ENCODE measurements at regions not wholly inside any gene's neighbourhood (a gene's known extent, or its start where the extent isn't known, plus 50 kb on each side); places are given as distances from the start of the nearest gene placed in this dataset.
"Not testable (repeated sequence)": the region's sequence is repeated elsewhere in the genome, so short reads cannot be mapped to it uniquely, and the experiment has no call there.

DNA sequence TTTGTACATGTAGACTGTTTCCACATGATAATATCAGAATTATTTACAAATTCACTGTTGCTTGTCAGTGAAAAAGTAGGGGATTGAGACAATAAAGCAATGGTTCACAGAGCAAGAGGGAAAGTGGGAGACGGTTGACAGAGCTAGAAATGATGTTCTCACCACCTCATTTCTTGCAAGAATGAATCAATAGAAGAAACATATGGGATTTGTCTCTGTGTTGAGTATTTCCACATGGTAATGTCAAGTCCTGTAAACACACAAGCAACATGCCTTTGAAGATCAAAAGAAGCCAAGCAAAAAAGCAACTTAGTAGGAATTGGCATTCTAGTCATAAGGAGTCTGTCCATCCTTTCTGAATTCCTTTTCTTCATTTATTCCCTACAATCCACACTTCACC lies 1806.6 kb upstream of the AGA start:
- DNase-seq (ENCODE audit: low spot score): no peak

- no peak for DNase-seq (ENCODE audit: low spot score)
These were observed 1826.6 kb upstream of the AGA start for GRCh38 chr4:179268791-179269190.

- no peak for DNase-seq (ENCODE audit: low spot score)
These were observed 1830.0 kb upstream of the AGA start for GRCh38 chr4:179272282-179272681.

- no peak for DNase-seq (ENCODE audit: low spot score)
These were observed 1836.4 kb upstream of the AGA start for GRCh38 chr4:179278647-179279046.

- DNase-seq (ENCODE audit: low spot score): no peak
These were observed 1843.5 kb upstream of the AGA start for GRCh38 chr4:179285696-179286095.

DNA sequence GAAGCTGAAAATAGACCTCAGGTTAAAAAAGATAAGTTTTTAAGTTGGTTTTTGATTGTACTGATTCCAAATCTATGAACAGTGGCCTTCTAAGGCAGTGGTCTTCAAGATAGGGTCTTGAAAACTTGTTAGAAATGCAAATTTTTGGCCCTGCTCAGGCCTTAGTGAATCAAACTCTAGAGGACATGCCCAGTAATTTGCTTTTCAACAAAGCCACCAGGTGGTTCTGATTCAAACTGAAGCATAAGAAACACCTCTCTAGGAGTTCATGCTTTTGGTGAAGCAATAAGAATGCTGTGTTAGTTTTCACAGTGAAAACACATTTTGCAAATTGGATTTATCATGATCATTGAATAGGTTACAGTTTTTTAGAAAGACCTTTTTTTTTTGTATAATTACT lies 1849.4 kb upstream of the AGA start:
- DNase-seq (ENCODE audit: low spot score): no peak

GRCh38 chr4:179292468-179292867 lies 1850.2 kb upstream of the AGA start:
- DNase-seq (ENCODE audit: low spot score): no peak

GRCh38 chr4:179307297-179308136 lies 1865.3 kb upstream of the AGA start:
- DNase-seq (ENCODE audit: low spot score): peak; percentile 28

GRCh38 chr4:179313823-179314222 lies 1871.6 kb upstream of the AGA start:
- DNase-seq (ENCODE audit: low spot score): no peak

DNA sequence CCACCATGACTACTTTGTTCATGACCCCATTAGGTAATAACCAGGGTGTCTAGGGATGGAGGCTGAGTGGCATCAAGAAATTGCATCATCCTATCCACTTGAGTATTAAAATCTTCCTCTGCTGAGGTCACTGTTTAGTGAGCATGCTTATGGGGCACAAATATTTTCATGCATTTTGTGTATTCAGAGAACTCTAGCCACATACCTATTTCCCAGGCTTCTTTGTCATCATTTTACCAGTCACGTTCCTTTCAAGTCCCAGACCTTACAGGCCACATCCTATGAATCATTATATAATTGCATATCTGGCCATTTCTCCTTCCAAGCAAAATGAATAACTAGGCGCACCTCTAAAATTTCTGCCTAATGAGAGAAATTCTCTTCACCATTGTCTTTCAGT lies 1882.9 kb upstream of the AGA start:
- no peak for DNase-seq (ENCODE audit: low spot score)

DNA sequence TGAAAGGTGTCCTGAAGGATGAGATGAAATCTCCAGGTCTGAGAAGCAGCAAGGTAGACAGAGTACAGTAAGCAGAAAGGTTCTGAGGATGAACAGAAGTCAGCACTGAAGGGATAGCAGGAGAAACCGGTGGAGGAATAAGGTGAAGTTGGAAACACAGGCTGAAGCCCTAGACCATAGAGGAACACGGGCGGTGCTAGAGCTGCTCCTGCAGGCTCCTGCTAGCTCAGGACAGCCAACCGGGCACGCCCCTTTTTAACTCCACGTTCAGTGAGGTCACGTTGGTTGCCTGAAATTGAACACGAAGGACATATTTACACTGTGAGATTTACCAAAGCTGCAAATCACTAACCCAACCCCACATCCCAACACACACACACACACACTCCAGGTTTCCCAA lies 1886.4 kb upstream of the AGA start:
- no peak for DNase-seq (ENCODE audit: low spot score)

- DNase-seq (ENCODE audit: low spot score): no peak
These were observed 1889.1 kb upstream of the AGA start for GRCh38 chr4:179331362-179331761.

DNA sequence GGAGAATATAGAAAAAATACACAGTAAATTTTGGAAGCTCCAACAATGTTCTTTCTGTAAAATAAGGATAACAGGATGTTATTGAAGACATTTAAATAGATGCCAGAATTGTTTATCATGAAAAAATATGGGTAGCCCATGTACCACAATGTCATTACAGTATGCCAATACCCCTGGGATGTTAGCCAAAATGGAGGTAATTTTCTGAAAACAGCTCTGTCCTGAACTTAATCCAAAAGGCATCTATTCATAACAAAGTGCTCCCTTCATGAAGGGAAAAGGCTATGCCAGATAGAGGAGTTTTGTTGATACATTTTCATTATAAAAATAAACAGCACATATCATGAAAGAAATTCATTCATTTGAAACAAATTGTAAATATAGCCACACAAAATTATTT lies 1902.6 kb upstream of the AGA start:
- DNase-seq (ENCODE audit: low spot score): no peak

DNA sequence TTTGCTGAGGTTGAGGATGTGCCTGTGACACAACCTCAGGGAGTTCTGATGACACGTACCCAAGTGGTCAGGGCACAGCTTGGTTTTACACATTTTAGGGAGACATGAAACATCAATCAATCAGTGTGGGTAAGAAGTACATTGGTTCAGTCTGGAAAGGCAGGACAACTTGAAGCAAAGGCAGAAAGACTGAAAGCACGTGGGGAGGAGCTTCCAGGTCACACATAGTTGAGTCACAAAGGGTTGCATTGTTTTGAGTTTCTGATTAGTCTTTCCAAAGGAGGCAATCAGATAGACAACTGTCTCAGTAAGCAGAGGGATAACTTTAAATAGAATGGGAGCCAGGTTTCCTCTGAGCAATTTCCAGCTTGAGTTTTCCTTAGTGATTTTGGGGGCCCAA lies 1910.0 kb upstream of the AGA start:
- DNase-seq (ENCODE audit: low spot score): no peak

- no peak for DNase-seq (ENCODE audit: low spot score)
These were observed 1911.5 kb upstream of the AGA start for GRCh38 chr4:179353786-179354185.

GRCh38 chr4:179361978-179362486 lies 1919.8 kb upstream of the AGA start:
- DNase-seq (ENCODE audit: low spot score): peak; percentile 26

DNA sequence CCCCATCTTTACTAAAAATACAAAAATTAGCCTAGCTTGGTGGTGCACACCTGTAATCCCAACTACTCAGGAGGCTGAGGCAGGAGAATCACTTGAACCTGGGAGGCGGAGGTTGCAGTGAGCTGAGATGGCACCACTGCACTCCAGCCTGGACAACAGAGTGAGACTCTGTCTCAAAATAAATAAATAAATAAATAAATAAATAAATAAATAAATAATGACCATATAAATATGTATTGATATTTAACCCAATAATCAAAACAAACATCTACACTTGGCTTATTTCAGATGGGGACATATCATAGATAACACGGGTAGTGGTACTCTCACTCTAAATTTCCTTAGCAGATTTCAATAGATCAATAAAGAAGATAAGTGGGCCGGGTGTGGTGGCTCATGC lies 1923.7 kb upstream of the AGA start:
- DNase-seq (ENCODE audit: low spot score): not testable (repeated sequence)

GRCh38 chr4:179372242-179372641 lies 1930.0 kb upstream of the AGA start:
- DNase-seq (ENCODE audit: low spot score): no peak

- no peak for DNase-seq (ENCODE audit: low spot score)
These were observed 1930.5 kb upstream of the AGA start for GRCh38 chr4:179372746-179373145.

- not testable (repeated sequence) for DNase-seq (ENCODE audit: low spot score)
These were observed 1936.6 kb upstream of the AGA start for GRCh38 chr4:179378847-179379246.

GRCh38 chr4:179392787-179393186 lies 1950.5 kb upstream of the AGA start:
- DNase-seq (ENCODE audit: low spot score): no peak

GRCh38 chr4:179398414-179398813 lies 1956.2 kb upstream of the AGA start:
- no peak for DNase-seq (ENCODE audit: low spot score)

DNA sequence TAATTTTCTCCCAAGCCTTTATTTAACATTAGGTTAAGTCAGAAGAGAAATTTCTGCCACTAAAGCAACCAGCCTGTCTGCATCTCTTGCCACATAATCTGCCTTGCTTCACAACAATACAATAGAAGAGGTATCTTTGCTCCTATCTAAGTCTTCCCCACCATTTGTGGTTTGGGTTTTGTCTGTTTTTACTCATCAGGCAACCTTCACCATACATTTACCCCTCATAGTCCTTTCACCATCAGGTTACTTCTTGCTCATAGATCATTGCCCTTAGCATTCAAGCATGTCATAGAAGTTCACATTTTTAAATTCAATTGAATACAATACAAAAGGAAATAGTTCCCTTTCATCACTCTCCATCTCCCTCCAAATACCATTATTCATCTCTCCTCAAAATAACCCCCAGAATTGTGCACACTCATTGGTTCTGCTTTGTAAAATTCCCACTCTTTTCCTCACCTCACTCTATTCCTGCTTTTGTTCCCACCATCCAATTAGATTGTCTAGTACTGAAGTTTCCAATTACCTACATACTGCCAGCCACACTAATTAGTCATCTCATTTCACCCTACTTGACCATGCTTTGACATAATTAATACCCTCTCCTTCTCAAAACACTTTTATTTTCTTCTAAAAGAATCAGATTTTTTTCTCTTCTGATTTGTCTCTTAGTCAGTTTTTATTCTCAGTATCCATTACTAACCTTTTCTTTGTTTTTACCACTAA lies 1957.0 kb upstream of the AGA start:
- no peak for DNase-seq (ENCODE audit: low spot score)
